H9 (cell line): ENCODE measurements at regions not wholly inside any gene's neighbourhood (a gene's known extent, or its start where the extent isn't known, plus 50 kb on each side); places are given as distances from the start of the nearest gene placed in this dataset.

Source experiments
- DNase-seq: peaks from one replicate; pipeline ENCODE4 v3.0.0-alpha.2; 2017
- H2AFZ ChIP-seq: one replicate; pipeline ENCODE4 v1.6.1; 2013; ENCODE audit warnings: mild to moderate bottlenecking, low read length, control low read depth, moderate library complexity
- H2AK5ac ChIP-seq: 2 replicates; pipeline ENCODE4 v1.6.1; 2013; ENCODE audit warnings: low read length, control low read depth, mixed read lengths; ENCODE audit not compliant: insufficient read length
- H2BK120ac ChIP-seq: one replicate; pipeline ENCODE4 v1.6.1; 2013; ENCODE audit warnings: low read depth, mild to moderate bottlenecking, low read length, control low read depth, inconsistent platforms; ENCODE audit not compliant: poor library complexity, severe bottlenecking
- H2BK12ac ChIP-seq: 2 replicates; pipeline ENCODE4 v1.6.1; 2013; ENCODE audit warnings: low read length, control low read depth, mixed read lengths, low read depth; ENCODE audit not compliant: insufficient read length
- H2BK15ac ChIP-seq: 2 replicates; pipeline ENCODE4 v1.6.1; 2013; ENCODE audit warnings: low read depth, low read length, control low read depth
- H2BK20ac ChIP-seq: one replicate; pipeline ENCODE4 v1.6.1; 2013; ENCODE audit warnings: low read depth, mild to moderate bottlenecking, low read length, control low read depth, inconsistent platforms; ENCODE audit not compliant: poor library complexity, severe bottlenecking
- H2BK5ac ChIP-seq: 2 replicates; pipeline ENCODE4 v1.6.1; 2013; ENCODE audit warnings: low read length, control low read depth, mixed read lengths; ENCODE audit not compliant: insufficient read length
- H3K14ac ChIP-seq: 2 replicates; pipeline ENCODE4 v1.6.1; 2013; ENCODE audit warnings: low read length, control low read depth; ENCODE audit not compliant: insufficient read depth
- H3K18ac ChIP-seq: 2 replicates; pipeline ENCODE4 v1.6.1; 2013; ENCODE audit warnings: low read depth, mild to moderate bottlenecking, mixed read lengths, low read length, control low read depth; ENCODE audit not compliant: insufficient read length
- H3K23ac ChIP-seq: 2 replicates; pipeline ENCODE4 v1.6.1; 2013; ENCODE audit warnings: low read length, control low read depth, mixed read lengths, low read depth; ENCODE audit not compliant: insufficient read length
- H3K23me2 ChIP-seq: 2 replicates; pipeline ENCODE4 v1.6.1; 2013; ENCODE audit warnings: low read depth, mild to moderate bottlenecking, mixed read lengths, low read length, control low read depth; ENCODE audit not compliant: insufficient read length, poor library complexity, severe bottlenecking
- H3K27ac ChIP-seq: 2 replicates; pipeline ENCODE4 v1.5.1; 2013; ENCODE audit warnings: low read length, control low read depth, mixed read lengths, low read depth; ENCODE audit not compliant: insufficient read length
- H3K27me3 ChIP-seq: 2 replicates; pipeline ENCODE4 v1.6.1; 2013; ENCODE audit warnings: low read length, control low read depth, inconsistent platforms; ENCODE audit not compliant: insufficient read depth
- H3K4ac ChIP-seq: 2 replicates; pipeline ENCODE4 v1.6.1; 2013; ENCODE audit warnings: low read depth, mild to moderate bottlenecking, control low read depth, inconsistent platforms, low read length, moderate library complexity
- H3K4me1 ChIP-seq: 2 replicates; pipeline ENCODE4 v1.6.1; 2013; ENCODE audit warnings: low read length, control low read depth, inconsistent platforms; ENCODE audit not compliant: insufficient read depth
- H3K4me2 ChIP-seq: 2 replicates; pipeline ENCODE4 v1.6.1; 2013; ENCODE audit warnings: low read length, control low read depth, mixed read lengths; ENCODE audit not compliant: insufficient read length, insufficient read depth
- H3K56ac ChIP-seq: 2 replicates; pipeline ENCODE4 v1.6.1; 2013; ENCODE audit warnings: low read depth, mild to moderate bottlenecking, mixed read lengths, low read length, control low read depth; ENCODE audit not compliant: insufficient read length
- H3K79me1 ChIP-seq: 2 replicates; pipeline ENCODE4 v1.6.1; 2013; ENCODE audit warnings: low read depth, mild to moderate bottlenecking, moderate library complexity, low read length, control low read depth, inconsistent platforms; ENCODE audit not compliant: insufficient read depth, poor library complexity, severe bottlenecking
- H3K79me2 ChIP-seq: 2 replicates; pipeline ENCODE4 v1.6.1; 2013; ENCODE audit warnings: low read length, control low read depth, inconsistent platforms; ENCODE audit not compliant: insufficient read depth
- H3K9ac ChIP-seq: 2 replicates; pipeline ENCODE4 v1.6.1; 2013; ENCODE audit warnings: low read length, control low read depth, mixed read lengths; ENCODE audit not compliant: insufficient read length; ENCODE audit errors: extremely low read depth
- H3K9me3 ChIP-seq: one replicate; pipeline ENCODE4 v1.6.1; 2013; ENCODE audit warnings: low read depth, low read length, inconsistent platforms; ENCODE audit not compliant: control insufficient read depth
- H3T11ph ChIP-seq: one replicate; pipeline ENCODE4 v1.6.1; 2013; ENCODE audit warnings: mild to moderate bottlenecking, low read length, control low read depth, inconsistent platforms
- H4K20me1 ChIP-seq: one replicate; pipeline ENCODE4 v1.6.1; 2013; ENCODE audit not compliant: control insufficient read depth, insufficient read length, insufficient read depth
- H4K5ac ChIP-seq: 2 replicates; pipeline ENCODE4 v1.6.1; 2013; ENCODE audit warnings: low read depth, mild to moderate bottlenecking, mixed read lengths, low read length, control low read depth; ENCODE audit not compliant: insufficient read length
- H4K8ac ChIP-seq: replicated peaks from 2 replicates; pipeline ENCODE4 v1.6.1; 2013; ENCODE audit warnings: low read length, control low read depth, mixed read lengths, low read depth; ENCODE audit not compliant: insufficient read length
- H4K91ac ChIP-seq: 2 replicates; pipeline ENCODE4 v1.6.1; 2013; ENCODE audit warnings: low read depth, mild to moderate bottlenecking, moderate library complexity, mixed read lengths, low read length, control low read depth; ENCODE audit not compliant: insufficient read length
- H3K27ac Mint-ChIP-seq, 3 experiments: 2 replicates in 2 of 3; 3 replicates in 1 of 3; pipeline ENCODE4 v1.8.0; 2020 to 2021; ENCODE audit warnings: mixed read lengths in 3 of 3, mild to moderate bottlenecking in 1 of 3, moderate library complexity in 1 of 3
- H3K27me3 Mint-ChIP-seq: 2 replicates; pipeline ENCODE4 v1.8.0; 2021; ENCODE audit warnings: low read depth, mild to moderate bottlenecking, moderate library complexity, mixed read lengths
- H3K36me3 Mint-ChIP-seq, 3 experiments: 2 replicates in 2 of 3; 3 replicates in 1 of 3; pipeline ENCODE4 v1.8.0; 2020 to 2021; ENCODE audit warnings: low read depth in 3 of 3, mixed read lengths in 3 of 3; ENCODE audit not compliant: insufficient read depth in 1 of 3
- H3K4me1 Mint-ChIP-seq, 2 experiments: 2 replicates each; pipeline ENCODE4 v1.8.0; 2020; ENCODE audit warnings: mixed read lengths in 2 of 2
- H3K4me3 Mint-ChIP-seq, 2 experiments: 2 replicates in 1 of 2; 3 replicates in 1 of 2; pipeline ENCODE4 v1.8.0; 2020 to 2021; ENCODE audit warnings: mild to moderate bottlenecking in 2 of 2, mixed read lengths in 2 of 2, moderate library complexity in 1 of 2
- H3K9me3 Mint-ChIP-seq, 2 experiments: 2 replicates in 1 of 2; 3 replicates in 1 of 2; pipeline ENCODE4 v1.8.0; 2020; ENCODE audit warnings: mild to moderate bottlenecking in 2 of 2, mixed read lengths in 2 of 2, moderate library complexity in 1 of 2
- WGBS: extraction: QIAGEN DNeasy Blood & Tissue Kit; methylation state at CpG from one replicate; pipeline ENCODE4 v1.1.7; 2013; ENCODE audit warnings: missing lambda C conversion rate, low lambda C conversion rate, mixed read lengths; ENCODE audit not compliant: insufficient read length; ENCODE audit errors: extremely low coverage; 5-methylcytosine and 5-hydroxymethylcytosine counted together
- TF ChIP-seq, protein P1 (sequence below): fragments of 200-600 bp; sonication (generic); conservative IDR thresholded peaks from 3 replicates; pipeline ENCODE4 v1.8.0; 2021; ENCODE audit warnings: antibody characterized with exemption, mild to moderate bottlenecking

DNA sequence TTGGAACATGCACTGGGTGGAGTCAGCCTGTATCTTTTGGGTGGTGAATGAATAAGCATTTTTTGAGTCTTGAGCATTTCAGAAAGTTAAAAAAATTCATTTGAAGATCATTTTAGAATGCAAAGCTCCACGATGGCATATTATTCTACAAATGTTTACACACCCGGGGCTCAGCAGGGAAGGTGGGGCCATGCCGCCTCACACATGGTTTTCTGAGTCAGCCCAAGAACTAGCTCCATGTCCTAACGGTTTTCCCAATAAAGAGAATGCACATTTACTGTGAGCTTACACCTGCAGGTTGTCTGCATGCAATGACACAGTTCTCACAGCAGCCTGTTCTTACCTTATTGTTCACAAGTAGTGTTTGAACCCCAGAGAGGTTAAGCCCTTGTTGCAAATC is 670.3 kb downstream of the GALR1 start:
- Histone ChIP-seq H3K4ac (no peak overlapping the region), H4K8ac (no peak overlapping the region), H3K9me3 (no peaks in the 10 kb centered on the region), H4K91ac (no peak overlapping the region), H2AK5ac (no peak overlapping the region), H2AFZ (no peak overlapping the region), H3K23me2 (no peaks in the 10 kb centered on the region), H2BK120ac (no peak overlapping the region), H3K14ac (no peak overlapping the region), H3K9ac (no peak overlapping the region), H3K56ac (no peak overlapping the region), H3K27ac (no peak overlapping the region), H3K23ac (no peak overlapping the region), H3K79me2 (no peaks in the 10 kb centered on the region), H2BK12ac (no peak overlapping the region), H2BK15ac (no peak overlapping the region), H4K5ac (no peak overlapping the region), H3K18ac (no peak overlapping the region), H2BK20ac (no peak overlapping the region), H3K4me1 (no peaks in the 10 kb centered on the region), H3K79me1 (no peaks in the 10 kb centered on the region), H2BK5ac (no peak overlapping the region), H3T11ph (no peak overlapping the region), H4K20me1 (no peaks in the 10 kb centered on the region), H3K27me3 (no peaks in the 10 kb centered on the region), H3K4me2 (no peak overlapping the region)
- DNase-seq, result no peak
- no peak overlapping the region for H3K27ac Mint-ChIP-seq
- TF ChIP-seq, protein P1, sequence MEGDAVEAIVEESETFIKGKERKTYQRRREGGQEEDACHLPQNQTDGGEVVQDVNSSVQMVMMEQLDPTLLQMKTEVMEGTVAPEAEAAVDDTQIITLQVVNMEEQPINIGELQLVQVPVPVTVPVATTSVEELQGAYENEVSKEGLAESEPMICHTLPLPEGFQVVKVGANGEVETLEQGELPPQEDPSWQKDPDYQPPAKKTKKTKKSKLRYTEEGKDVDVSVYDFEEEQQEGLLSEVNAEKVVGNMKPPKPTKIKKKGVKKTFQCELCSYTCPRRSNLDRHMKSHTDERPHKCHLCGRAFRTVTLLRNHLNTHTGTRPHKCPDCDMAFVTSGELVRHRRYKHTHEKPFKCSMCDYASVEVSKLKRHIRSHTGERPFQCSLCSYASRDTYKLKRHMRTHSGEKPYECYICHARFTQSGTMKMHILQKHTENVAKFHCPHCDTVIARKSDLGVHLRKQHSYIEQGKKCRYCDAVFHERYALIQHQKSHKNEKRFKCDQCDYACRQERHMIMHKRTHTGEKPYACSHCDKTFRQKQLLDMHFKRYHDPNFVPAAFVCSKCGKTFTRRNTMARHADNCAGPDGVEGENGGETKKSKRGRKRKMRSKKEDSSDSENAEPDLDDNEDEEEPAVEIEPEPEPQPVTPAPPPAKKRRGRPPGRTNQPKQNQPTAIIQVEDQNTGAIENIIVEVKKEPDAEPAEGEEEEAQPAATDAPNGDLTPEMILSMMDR, result no peak
- no peaks in the 10 kb centered on the region; a peak in 1 of 7 replicates for H3K36me3 Mint-ChIP-seq
- H3K27me3 Mint-ChIP-seq, result no peaks in the 10 kb centered on the region; the same call in 1 of the 2 replicates
- H3K9me3 Mint-ChIP-seq, result no peaks in the 10 kb centered on the region
- H3K4me1 Mint-ChIP-seq, result no peaks in the 10 kb centered on the region
- no CpG with 5 or more reads among the region's 4 CpGs for WGBS
- H3K4me3 Mint-ChIP-seq, result no peak overlapping the region
